Body of pancreas (tissue), 4 donors: ENCODE measurements at regions not wholly inside any gene's neighbourhood (a gene's known extent, or its start where the extent isn't known, plus 50 kb on each side); places are given as distances from the start of the nearest gene placed in this dataset.

Experiments
- POLR2A ChIP-seq, 3 donors: fragments of 450-650 bp; IDR thresholded peaks; one replicate each; pipeline ENCODE4 v1.6.1; 2016; ENCODE audit warnings: antibody characterized with exemption in 3 of 3, mild to moderate bottlenecking in 2 of 3
- TF ChIP-seq, protein P1 (sequence below), 7 experiments: fragments of 450-650 bp in 4 of 7; fragments of 200-600 bp in 3 of 7; sonication (generic) in 3 of 7; IDR thresholded peaks; one replicate each; pipeline ENCODE4 v1.5.1; 2016 to 2019; ENCODE audit warnings: antibody characterized with exemption in 7 of 7

DNA sequence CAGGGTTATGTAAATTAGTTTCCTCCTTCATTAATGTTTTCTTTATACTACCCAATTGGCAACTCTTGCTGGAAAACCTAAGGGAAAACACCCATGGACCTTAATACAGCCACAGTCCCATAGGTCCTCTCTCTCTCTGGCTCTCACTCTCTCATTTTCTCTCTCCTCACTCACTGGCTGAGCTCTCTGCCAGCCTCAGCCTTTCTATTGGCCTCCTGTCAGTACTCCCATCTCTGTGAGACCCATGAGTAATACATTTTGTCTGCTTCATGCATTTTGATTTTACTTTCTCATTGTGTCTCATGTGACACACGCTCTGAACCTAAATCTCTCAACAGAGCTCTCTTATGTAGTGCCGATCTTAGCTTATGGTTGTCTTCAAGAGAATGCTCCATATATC is 907.5 kb downstream of the C6orf118 start:
- TF ChIP-seq, protein P1, sequence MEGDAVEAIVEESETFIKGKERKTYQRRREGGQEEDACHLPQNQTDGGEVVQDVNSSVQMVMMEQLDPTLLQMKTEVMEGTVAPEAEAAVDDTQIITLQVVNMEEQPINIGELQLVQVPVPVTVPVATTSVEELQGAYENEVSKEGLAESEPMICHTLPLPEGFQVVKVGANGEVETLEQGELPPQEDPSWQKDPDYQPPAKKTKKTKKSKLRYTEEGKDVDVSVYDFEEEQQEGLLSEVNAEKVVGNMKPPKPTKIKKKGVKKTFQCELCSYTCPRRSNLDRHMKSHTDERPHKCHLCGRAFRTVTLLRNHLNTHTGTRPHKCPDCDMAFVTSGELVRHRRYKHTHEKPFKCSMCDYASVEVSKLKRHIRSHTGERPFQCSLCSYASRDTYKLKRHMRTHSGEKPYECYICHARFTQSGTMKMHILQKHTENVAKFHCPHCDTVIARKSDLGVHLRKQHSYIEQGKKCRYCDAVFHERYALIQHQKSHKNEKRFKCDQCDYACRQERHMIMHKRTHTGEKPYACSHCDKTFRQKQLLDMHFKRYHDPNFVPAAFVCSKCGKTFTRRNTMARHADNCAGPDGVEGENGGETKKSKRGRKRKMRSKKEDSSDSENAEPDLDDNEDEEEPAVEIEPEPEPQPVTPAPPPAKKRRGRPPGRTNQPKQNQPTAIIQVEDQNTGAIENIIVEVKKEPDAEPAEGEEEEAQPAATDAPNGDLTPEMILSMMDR (IDR thresholded peaks at IDR 0.05) = no peak
- no peak for TF ChIP-seq POLR2A (IDR thresholded peaks at IDR 0.05)
